ENCODE measurements at regions not wholly inside any gene's neighbourhood (a gene's known extent, or its start where the extent isn't known, plus 50 kb on each side); places are given as distances from the start of the nearest gene placed in this dataset.

GRCh38 chr20:47406849-47407682 is 50.6 kb upstream of the ZMYND8 start:
- no peak overlapping the region for H3K4me3 ChIP-seq (ENCODE audit: low read length in 2 of 2)
- H3K36me3 ChIP-seq (ENCODE audit: control insufficient read depth in 2 of 2, insufficient read depth in 2 of 2, low read length in 2 of 2): no peaks in the 10 kb centered on the region
- no peak overlapping the region for H3K27ac ChIP-seq (ENCODE audit: low read length)
- H3K9ac ChIP-seq (ENCODE audit: low read length in 2 of 2): no peak overlapping the region
- H3K9me3 ChIP-seq (ENCODE audit: control insufficient read depth in 2 of 2, low read length in 2 of 2): no peaks in the 10 kb centered on the region
- no peaks in the 10 kb centered on the region for H3K4me1 ChIP-seq (ENCODE audit: control insufficient read depth, insufficient read depth, low read length)
- H3K27me3 ChIP-seq (ENCODE audit: control insufficient read depth in 1 of 2, insufficient read depth in 2 of 2, low read length in 2 of 2): no peaks in the 10 kb centered on the region

GRCh38 chr20:47411161-47411560 is 54.7 kb upstream of the ZMYND8 start:
- peak overlapping the region in 1 of 2 donors; percentile 29 for H3K4me3 ChIP-seq (ENCODE audit: low read length in 2 of 2)
- H3K27me3 ChIP-seq (ENCODE audit: control insufficient read depth in 1 of 2, insufficient read depth in 2 of 2, low read length in 2 of 2): no peaks in the 10 kb centered on the region
- no peak overlapping the region for H3K9ac ChIP-seq (ENCODE audit: low read length in 2 of 2)
- H3K27ac ChIP-seq (ENCODE audit: low read length): no peak overlapping the region
- H3K9me3 ChIP-seq (ENCODE audit: control insufficient read depth in 2 of 2, low read length in 2 of 2): no peaks in the 10 kb centered on the region
- H3K4me1 ChIP-seq (ENCODE audit: control insufficient read depth, insufficient read depth, low read length): no peaks in the 10 kb centered on the region
- no peaks in the 10 kb centered on the region for H3K36me3 ChIP-seq (ENCODE audit: control insufficient read depth in 2 of 2, insufficient read depth in 2 of 2, low read length in 2 of 2)

GRCh38 chr20:47412083-47412482 is 55.6 kb upstream of the ZMYND8 start:
- Histone ChIP-seq H3K27ac (ENCODE audit: low read length) (no peak overlapping the region), H3K9me3 (ENCODE audit: control insufficient read depth in 2 of 2, low read length in 2 of 2) (no peaks in the 10 kb centered on the region), H3K4me1 (ENCODE audit: control insufficient read depth, insufficient read depth, low read length) (no peaks in the 10 kb centered on the region)

GRCh38 chr20:47413189-47413588 is 56.7 kb upstream of the ZMYND8 start:
- Histone ChIP-seq H3K27me3 (ENCODE audit: control insufficient read depth in 1 of 2, insufficient read depth in 2 of 2, low read length in 2 of 2) (no peaks in the 10 kb centered on the region), H3K4me3 (ENCODE audit: low read length in 2 of 2) (no peak overlapping the region), H3K36me3 (ENCODE audit: control insufficient read depth in 2 of 2, insufficient read depth in 2 of 2, low read length in 2 of 2) (no peaks in the 10 kb centered on the region), H3K9me3 (ENCODE audit: control insufficient read depth in 2 of 2, low read length in 2 of 2) (no peaks in the 10 kb centered on the region), H3K4me1 (ENCODE audit: control insufficient read depth, insufficient read depth, low read length) (no peaks in the 10 kb centered on the region), H3K27ac (ENCODE audit: low read length) (no peak overlapping the region), H3K9ac (ENCODE audit: low read length in 2 of 2) (no peak overlapping the region)

More at GRCh38 chr20:47412083-47412482, 55.6 kb upstream of the ZMYND8 start:
- no peak overlapping the region for H3K4me3 ChIP-seq (ENCODE audit: low read length in 2 of 2)
- no peaks in the 10 kb centered on the region for H3K36me3 ChIP-seq (ENCODE audit: control insufficient read depth in 2 of 2, insufficient read depth in 2 of 2, low read length in 2 of 2)
- H3K27me3 ChIP-seq (ENCODE audit: control insufficient read depth in 1 of 2, insufficient read depth in 2 of 2, low read length in 2 of 2): no peaks in the 10 kb centered on the region
- no peak overlapping the region for H3K9ac ChIP-seq (ENCODE audit: low read length in 2 of 2)

DNA sequence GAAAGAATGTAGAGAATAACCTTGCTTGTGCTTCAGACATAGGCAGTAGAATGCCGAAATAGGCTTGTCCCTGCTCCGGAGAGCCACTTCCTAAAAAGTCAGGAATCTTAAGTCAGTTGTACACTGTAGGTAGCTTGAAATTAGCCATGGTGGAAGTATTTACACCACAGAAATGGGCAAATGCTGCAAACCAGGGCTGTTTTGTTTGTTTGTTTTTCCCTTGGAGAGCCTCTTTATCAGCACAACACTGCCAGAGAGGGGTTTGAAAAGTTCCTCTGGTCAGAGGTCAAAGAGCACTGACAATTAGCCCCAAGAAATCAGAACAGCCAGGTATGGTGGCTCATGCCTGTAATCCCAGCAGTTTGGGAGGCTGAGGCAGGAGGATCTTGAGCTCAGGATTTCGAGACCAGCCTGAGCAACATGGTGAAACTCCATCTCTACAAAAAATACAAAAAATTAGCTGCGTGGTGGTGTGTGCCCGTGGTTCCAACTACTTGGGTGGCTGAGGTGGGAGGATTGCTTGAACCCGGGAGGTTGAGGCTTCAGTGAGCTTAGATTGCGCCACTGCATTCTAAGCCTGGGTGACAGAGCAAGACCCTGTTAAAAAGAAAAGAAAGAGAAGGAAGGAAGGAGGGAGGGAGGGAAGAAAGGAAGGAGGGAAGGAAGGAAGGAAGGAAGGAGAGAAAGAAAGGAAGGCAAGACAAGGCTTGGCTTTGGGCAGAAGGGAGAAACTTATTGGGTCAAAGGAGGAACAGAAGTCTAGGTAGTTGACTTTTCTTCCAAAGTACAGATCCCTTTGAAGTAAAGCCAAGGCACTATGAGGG is 61.0 kb upstream of the ZMYND8 start:
- Histone ChIP-seq H3K27me3 (ENCODE audit: control insufficient read depth in 1 of 2, insufficient read depth in 2 of 2, low read length in 2 of 2) (no peaks in the 10 kb centered on the region), H3K4me1 (ENCODE audit: control insufficient read depth, insufficient read depth, low read length) (no peaks in the 10 kb centered on the region), H3K27ac (ENCODE audit: low read length) (no peak overlapping the region), H3K9ac (ENCODE audit: low read length in 2 of 2) (no peak overlapping the region), H3K9me3 (ENCODE audit: control insufficient read depth in 2 of 2, low read length in 2 of 2) (no peaks in the 10 kb centered on the region), H3K4me3 (ENCODE audit: low read length in 2 of 2) (no peak overlapping the region), H3K36me3 (ENCODE audit: control insufficient read depth in 2 of 2, insufficient read depth in 2 of 2, low read length in 2 of 2) (no peaks in the 10 kb centered on the region)

GRCh38 chr20:47418069-47418757 is 61.7 kb upstream of the ZMYND8 start:
- Histone ChIP-seq H3K9me3 (ENCODE audit: control insufficient read depth in 2 of 2, low read length in 2 of 2) (no peaks in the 10 kb centered on the region), H3K4me3 (ENCODE audit: low read length in 2 of 2) (no peak overlapping the region), H3K4me1 (ENCODE audit: control insufficient read depth, insufficient read depth, low read length) (no peaks in the 10 kb centered on the region), H3K36me3 (ENCODE audit: control insufficient read depth in 2 of 2, insufficient read depth in 2 of 2, low read length in 2 of 2) (no peaks in the 10 kb centered on the region), H3K27me3 (ENCODE audit: control insufficient read depth in 1 of 2, insufficient read depth in 2 of 2, low read length in 2 of 2) (no peaks in the 10 kb centered on the region), H3K27ac (ENCODE audit: low read length) (no peak overlapping the region), H3K9ac (ENCODE audit: low read length in 2 of 2) (no peak overlapping the region)

DNA sequence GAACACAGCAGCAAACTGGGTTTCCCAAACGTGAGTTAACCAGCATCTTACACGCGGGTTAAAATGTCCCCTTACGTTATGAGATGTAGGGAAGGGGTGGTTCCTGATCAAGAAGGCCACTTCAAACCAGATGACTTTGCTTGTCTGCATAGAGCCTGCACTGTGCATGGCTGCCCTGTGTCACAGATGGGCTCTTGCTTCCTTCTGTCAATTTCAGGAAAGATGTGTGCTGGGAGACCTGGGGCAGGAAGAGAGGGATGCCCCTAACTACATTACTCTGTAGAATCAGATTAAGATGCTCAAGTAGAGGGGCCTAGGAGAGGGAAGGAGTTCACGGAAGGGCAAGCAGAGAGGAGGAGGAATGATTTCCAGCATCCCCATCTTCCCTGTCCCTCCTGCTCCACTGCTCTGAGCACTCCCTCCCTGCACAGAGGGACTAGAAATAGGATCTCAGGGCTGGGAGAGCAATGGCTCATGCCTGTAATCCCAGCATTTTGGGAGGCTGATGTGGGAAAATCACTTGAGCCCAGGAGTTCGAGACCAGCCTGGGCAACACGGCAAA is 63.5 kb upstream of the ZMYND8 start:
- Histone ChIP-seq H3K27me3 (ENCODE audit: control insufficient read depth in 1 of 2, insufficient read depth in 2 of 2, low read length in 2 of 2) (no peaks in the 10 kb centered on the region), H3K4me3 (ENCODE audit: low read length in 2 of 2) (no peak overlapping the region), H3K4me1 (ENCODE audit: control insufficient read depth, insufficient read depth, low read length) (no peaks in the 10 kb centered on the region), H3K9me3 (ENCODE audit: control insufficient read depth in 2 of 2, low read length in 2 of 2) (no peaks in the 10 kb centered on the region), H3K27ac (ENCODE audit: low read length) (no peak overlapping the region), H3K9ac (ENCODE audit: low read length in 2 of 2) (no peak overlapping the region), H3K36me3 (ENCODE audit: control insufficient read depth in 2 of 2, insufficient read depth in 2 of 2, low read length in 2 of 2) (no peaks in the 10 kb centered on the region)

- no peaks in the 10 kb centered on the region for H3K36me3 ChIP-seq (ENCODE audit: control insufficient read depth in 2 of 2, insufficient read depth in 2 of 2, low read length in 2 of 2)
- H3K9me3 ChIP-seq (ENCODE audit: control insufficient read depth in 2 of 2, low read length in 2 of 2): no peaks in the 10 kb centered on the region
- no peak overlapping the region for H3K4me3 ChIP-seq (ENCODE audit: low read length in 2 of 2)
- H3K27me3 ChIP-seq (ENCODE audit: control insufficient read depth in 1 of 2, insufficient read depth in 2 of 2, low read length in 2 of 2): no peaks in the 10 kb centered on the region
- no peak overlapping the region for H3K27ac ChIP-seq (ENCODE audit: low read length)
- no peak overlapping the region for H3K9ac ChIP-seq (ENCODE audit: low read length in 2 of 2)
- H3K4me1 ChIP-seq (ENCODE audit: control insufficient read depth, insufficient read depth, low read length): no peaks in the 10 kb centered on the region
These were observed 64.6 kb upstream of the ZMYND8 start for GRCh38 chr20:47421076-47421475.

GRCh38 chr20:47423586-47423985 is 67.1 kb upstream of the ZMYND8 start:
- Histone ChIP-seq H3K36me3 (ENCODE audit: control insufficient read depth in 2 of 2, insufficient read depth in 2 of 2, low read length in 2 of 2) (no peaks in the 10 kb centered on the region), H3K9ac (ENCODE audit: low read length in 2 of 2) (no peak overlapping the region), H3K27ac (ENCODE audit: low read length) (no peak overlapping the region), H3K27me3 (ENCODE audit: control insufficient read depth in 1 of 2, insufficient read depth in 2 of 2, low read length in 2 of 2) (no peaks in the 10 kb centered on the region), H3K4me3 (ENCODE audit: low read length in 2 of 2) (no peak overlapping the region), H3K4me1 (ENCODE audit: control insufficient read depth, insufficient read depth, low read length) (no peaks in the 10 kb centered on the region), H3K9me3 (ENCODE audit: control insufficient read depth in 2 of 2, low read length in 2 of 2) (peaks cover 0 to 9% of the 10 kb centered on the region in 2 donors)

GRCh38 chr20:47427067-47427466 is 70.6 kb upstream of the ZMYND8 start:
- Histone ChIP-seq H3K9me3 (ENCODE audit: control insufficient read depth in 2 of 2, low read length in 2 of 2) (peaks cover 0 to 9% of the 10 kb centered on the region in 2 donors), H3K27me3 (ENCODE audit: control insufficient read depth in 1 of 2, insufficient read depth in 2 of 2, low read length in 2 of 2) (no peaks in the 10 kb centered on the region), H3K27ac (ENCODE audit: low read length) (no peak overlapping the region), H3K4me3 (ENCODE audit: low read length in 2 of 2) (no peak overlapping the region), H3K36me3 (ENCODE audit: control insufficient read depth in 2 of 2, insufficient read depth in 2 of 2, low read length in 2 of 2) (no peaks in the 10 kb centered on the region), H3K9ac (ENCODE audit: low read length in 2 of 2) (no peak overlapping the region), H3K4me1 (ENCODE audit: control insufficient read depth, insufficient read depth, low read length) (no peaks in the 10 kb centered on the region)
